ENCODE measurements at regions not wholly inside any gene's neighbourhood (a gene's known extent, or its start where the extent isn't known, plus 50 kb on each side); places are given as distances from the start of the nearest gene placed in this dataset.

GRCh38 chr1:187306710-187307415, 478.1 kb downstream of the PLA2G4A start:
- no peaks in the 10 kb centered on the region for H3K9me3 ChIP-seq (ENCODE audit: control insufficient read depth in 2 of 2, insufficient read depth in 1 of 2, low read depth in 1 of 2, low read length in 1 of 2)
- no peaks in the 10 kb centered on the region for H3K4me1 ChIP-seq (ENCODE audit: control insufficient read depth in 2 of 2, insufficient read depth in 2 of 2, low read length in 1 of 2)
- no peak overlapping the region for H3K4me3 ChIP-seq (ENCODE audit: low read depth in 1 of 2, low read length in 2 of 2)
- no peaks in the 10 kb centered on the region for H3K36me3 ChIP-seq (ENCODE audit: control insufficient read depth in 2 of 2, insufficient read depth in 2 of 2, low read length in 1 of 2)
- no peak overlapping the region for H3K27ac ChIP-seq (ENCODE audit: low read depth in 2 of 2, low read length in 1 of 2)
- WGBS, 2 donors, result 52 to 63% methylated on average over 6 of the region's 6 CpGs
- no peaks in the 10 kb centered on the region for H3K27me3 ChIP-seq (ENCODE audit: control insufficient read depth in 1 of 2, insufficient read depth in 2 of 2, low read length in 2 of 2)

- Histone ChIP-seq H3K4me1 (ENCODE audit: control insufficient read depth in 2 of 2, insufficient read depth in 2 of 2, low read length in 1 of 2) (no peaks in the 10 kb centered on the region), H3K4me3 (ENCODE audit: low read depth in 1 of 2, low read length in 2 of 2) (no peak overlapping the region), H3K36me3 (ENCODE audit: control insufficient read depth in 2 of 2, insufficient read depth in 2 of 2, low read length in 1 of 2) (no peaks in the 10 kb centered on the region), H3K27ac (ENCODE audit: low read depth in 2 of 2, low read length in 1 of 2) (no peak overlapping the region), H3K27me3 (ENCODE audit: control insufficient read depth in 1 of 2, insufficient read depth in 2 of 2, low read length in 2 of 2) (no peaks in the 10 kb centered on the region), H3K9me3 (ENCODE audit: control insufficient read depth in 2 of 2, insufficient read depth in 1 of 2, low read depth in 1 of 2, low read length in 1 of 2) (no peaks in the 10 kb centered on the region)
- 53 to 79% methylated on average over 3 of the region's 3 CpGs for WGBS, 2 donors
These were observed 481.4 kb downstream of the PLA2G4A start for GRCh38 chr1:187310038-187310631.

GRCh38 chr1:187313115-187313514, 484.4 kb downstream of the PLA2G4A start:
- WGBS, 2 donors, result 20 to 23% methylated on average over 2 of the region's 2 CpGs
- no peak overlapping the region for H3K4me3 ChIP-seq (ENCODE audit: low read depth in 1 of 2, low read length in 2 of 2)
- no peak overlapping the region for H3K27ac ChIP-seq (ENCODE audit: low read depth in 2 of 2, low read length in 1 of 2)

GRCh38 chr1:187326557-187326956, 497.8 kb downstream of the PLA2G4A start:
- H3K36me3 ChIP-seq (ENCODE audit: control insufficient read depth in 2 of 2, insufficient read depth in 2 of 2, low read length in 1 of 2), result no peaks in the 10 kb centered on the region
- H3K9me3 ChIP-seq (ENCODE audit: control insufficient read depth in 2 of 2, insufficient read depth in 1 of 2, low read depth in 1 of 2, low read length in 1 of 2), result no peaks in the 10 kb centered on the region
- H3K27me3 ChIP-seq (ENCODE audit: control insufficient read depth in 1 of 2, insufficient read depth in 2 of 2, low read length in 2 of 2), result no peaks in the 10 kb centered on the region
- no peaks in the 10 kb centered on the region for H3K4me1 ChIP-seq (ENCODE audit: control insufficient read depth in 2 of 2, insufficient read depth in 2 of 2, low read length in 1 of 2)
- WGBS, 2 donors, result 89 to 90% methylated on average over 1 of the region's 1 CpG
- H3K4me3 ChIP-seq (ENCODE audit: low read depth in 1 of 2, low read length in 2 of 2), result no peak overlapping the region
- H3K27ac ChIP-seq (ENCODE audit: low read depth in 2 of 2, low read length in 1 of 2), result no peak overlapping the region

More at GRCh38 chr1:187313115-187313514, 484.4 kb downstream of the PLA2G4A start:
- Histone ChIP-seq H3K4me1 (ENCODE audit: control insufficient read depth in 2 of 2, insufficient read depth in 2 of 2, low read length in 1 of 2) (no peaks in the 10 kb centered on the region), H3K27me3 (ENCODE audit: control insufficient read depth in 1 of 2, insufficient read depth in 2 of 2, low read length in 2 of 2) (no peaks in the 10 kb centered on the region), H3K9me3 (ENCODE audit: control insufficient read depth in 2 of 2, insufficient read depth in 1 of 2, low read depth in 1 of 2, low read length in 1 of 2) (no peaks in the 10 kb centered on the region), H3K36me3 (ENCODE audit: control insufficient read depth in 2 of 2, insufficient read depth in 2 of 2, low read length in 1 of 2) (no peaks in the 10 kb centered on the region)

GRCh38 chr1:187336441-187337168, 507.9 kb downstream of the PLA2G4A start:
- no peak overlapping the region for H3K4me3 ChIP-seq (ENCODE audit: low read depth in 1 of 2, low read length in 2 of 2)
- WGBS, 2 donors, result 61 to 74% methylated on average over 2 of the region's 2 CpGs
- H3K9me3 ChIP-seq (ENCODE audit: control insufficient read depth in 2 of 2, insufficient read depth in 1 of 2, low read depth in 1 of 2, low read length in 1 of 2), result no peaks in the 10 kb centered on the region
- H3K4me1 ChIP-seq (ENCODE audit: control insufficient read depth in 2 of 2, insufficient read depth in 2 of 2, low read length in 1 of 2), result no peaks in the 10 kb centered on the region
- H3K27me3 ChIP-seq (ENCODE audit: control insufficient read depth in 1 of 2, insufficient read depth in 2 of 2, low read length in 2 of 2), result no peaks in the 10 kb centered on the region
- H3K27ac ChIP-seq (ENCODE audit: low read depth in 2 of 2, low read length in 1 of 2), result no peak overlapping the region
- H3K36me3 ChIP-seq (ENCODE audit: control insufficient read depth in 2 of 2, insufficient read depth in 2 of 2, low read length in 1 of 2), result no peaks in the 10 kb centered on the region

GRCh38 chr1:187338762-187339412, 510.1 kb downstream of the PLA2G4A start:
- Histone ChIP-seq H3K27me3 (ENCODE audit: control insufficient read depth in 1 of 2, insufficient read depth in 2 of 2, low read length in 2 of 2) (no peaks in the 10 kb centered on the region), H3K27ac (ENCODE audit: low read depth in 2 of 2, low read length in 1 of 2) (no peak overlapping the region), H3K4me3 (ENCODE audit: low read depth in 1 of 2, low read length in 2 of 2) (no peak overlapping the region), H3K4me1 (ENCODE audit: control insufficient read depth in 2 of 2, insufficient read depth in 2 of 2, low read length in 1 of 2) (no peaks in the 10 kb centered on the region), H3K36me3 (ENCODE audit: control insufficient read depth in 2 of 2, insufficient read depth in 2 of 2, low read length in 1 of 2) (no peaks in the 10 kb centered on the region), H3K9me3 (ENCODE audit: control insufficient read depth in 2 of 2, insufficient read depth in 1 of 2, low read depth in 1 of 2, low read length in 1 of 2) (no peaks in the 10 kb centered on the region)

- WGBS, 2 donors, result 68 to 70% methylated on average over 5 of the region's 5 CpGs
- no peaks in the 10 kb centered on the region for H3K36me3 ChIP-seq (ENCODE audit: control insufficient read depth in 2 of 2, insufficient read depth in 2 of 2, low read length in 1 of 2)
- no peaks in the 10 kb centered on the region for H3K9me3 ChIP-seq (ENCODE audit: control insufficient read depth in 2 of 2, insufficient read depth in 1 of 2, low read depth in 1 of 2, low read length in 1 of 2)
These were observed 513.7 kb downstream of the PLA2G4A start for GRCh38 chr1:187342495-187342894.

GRCh38 chr1:187374082-187374481, 545.3 kb downstream of the PLA2G4A start:
- no peaks in the 10 kb centered on the region for H3K27me3 ChIP-seq (ENCODE audit: control insufficient read depth in 1 of 2, insufficient read depth in 2 of 2, low read length in 2 of 2)
- WGBS, 2 donors, result 54 to 68% methylated on average over 7 of the region's 7 CpGs
- no peak overlapping the region for H3K27ac ChIP-seq (ENCODE audit: low read depth in 2 of 2, low read length in 1 of 2)
- H3K4me1 ChIP-seq (ENCODE audit: control insufficient read depth in 2 of 2, insufficient read depth in 2 of 2, low read length in 1 of 2), result no peaks in the 10 kb centered on the region
- no peak overlapping the region for H3K4me3 ChIP-seq (ENCODE audit: low read depth in 1 of 2, low read length in 2 of 2)
- H3K36me3 ChIP-seq (ENCODE audit: control insufficient read depth in 2 of 2, insufficient read depth in 2 of 2, low read length in 1 of 2), result no peaks in the 10 kb centered on the region
- H3K9me3 ChIP-seq (ENCODE audit: control insufficient read depth in 2 of 2, insufficient read depth in 1 of 2, low read depth in 1 of 2, low read length in 1 of 2), result no peaks in the 10 kb centered on the region

More at GRCh38 chr1:187342495-187342894, 513.7 kb downstream of the PLA2G4A start:
- H3K4me3 ChIP-seq (ENCODE audit: low read depth in 1 of 2, low read length in 2 of 2), result no peak overlapping the region
- no peaks in the 10 kb centered on the region for H3K27me3 ChIP-seq (ENCODE audit: control insufficient read depth in 1 of 2, insufficient read depth in 2 of 2, low read length in 2 of 2)
- H3K27ac ChIP-seq (ENCODE audit: low read depth in 2 of 2, low read length in 1 of 2), result no peak overlapping the region
- no peaks in the 10 kb centered on the region for H3K4me1 ChIP-seq (ENCODE audit: control insufficient read depth in 2 of 2, insufficient read depth in 2 of 2, low read length in 1 of 2)

- Histone ChIP-seq H3K9me3 (ENCODE audit: control insufficient read depth in 2 of 2, insufficient read depth in 1 of 2, low read depth in 1 of 2, low read length in 1 of 2) (no peaks in the 10 kb centered on the region), H3K4me3 (ENCODE audit: low read depth in 1 of 2, low read length in 2 of 2) (no peak overlapping the region), H3K27ac (ENCODE audit: low read depth in 2 of 2, low read length in 1 of 2) (no peak overlapping the region), H3K27me3 (ENCODE audit: control insufficient read depth in 1 of 2, insufficient read depth in 2 of 2, low read length in 2 of 2) (no peaks in the 10 kb centered on the region), H3K4me1 (ENCODE audit: control insufficient read depth in 2 of 2, insufficient read depth in 2 of 2, low read length in 1 of 2) (no peaks in the 10 kb centered on the region), H3K36me3 (ENCODE audit: control insufficient read depth in 2 of 2, insufficient read depth in 2 of 2, low read length in 1 of 2) (no peaks in the 10 kb centered on the region)
- WGBS, 2 donors, result 52 to 76% methylated on average over 1 of the region's 1 CpG
These were observed 546.0 kb downstream of the PLA2G4A start for GRCh38 chr1:187374742-187375141.
